CD4-positive, alpha-beta T cell (primary cell): ENCODE measurements at regions not wholly inside any gene's neighbourhood (a gene's known extent, or its start where the extent isn't known, plus 50 kb on each side); places are given as distances from the start of the nearest gene placed in this dataset.
"Not testable (repeated sequence)": the region's sequence is repeated elsewhere in the genome, so short reads cannot be mapped to it uniquely, and the experiment has no call there.

Source experiments
- ATAC-seq: fragments of 200-7000 bp; cut with Tn5 transposase; one replicate; pipeline ENCODE4 v1.10.0; 2022; ENCODE audit warnings: mild to moderate bottlenecking; ENCODE audit not compliant: poor library complexity
- CTCF ChIA-PET: fragments of 350-600 bp; sonication (Branson Sonifier 250); formaldehyde crosslinking; loops from one replicate; lab custom pipeline; 2021; ENCODE audit warnings: antibody characterized with exemption, inconsistent platforms; lab: Charles Lee
- POLR2A ChIA-PET: fragments of 350-600 bp; sonication (Branson Sonifier 250); formaldehyde crosslinking; loops from one replicate; lab custom pipeline; 2021; ENCODE audit warnings: antibody characterized with exemption, inconsistent platforms; lab: Charles Lee
- DNase-seq, 14 experiments: peaks; one replicate each; pipeline ENCODE4 v3.0.0-alpha.2; 2013 to 2020; ENCODE audit warnings: mixed read lengths in 2 of 14
- H3K27ac ChIP-seq, 2 donors: one replicate each; pipeline versions ENCODE4 v1.5.1 to v1.7.0; 2013; ENCODE audit warnings: low read length in 2 of 2, low read depth in 1 of 2, mild to moderate bottlenecking in 1 of 2
- H3K27me3 ChIP-seq, 2 experiments: 1 replicate in 1 of 2; 2 replicates in 1 of 2; pipeline versions ENCODE4 v1.6.1 to v1.7.0; 2013; ENCODE audit warnings: low read length in 2 of 2, control low read depth in 1 of 2, mild to moderate bottlenecking in 1 of 2, moderate library complexity in 1 of 2; ENCODE audit not compliant: insufficient read depth in 2 of 2, control insufficient read depth in 1 of 2
- H3K36me3 ChIP-seq: one replicate; pipeline ENCODE4 v1.6.1; 2013; ENCODE audit warnings: low read length, control low read depth; ENCODE audit not compliant: insufficient read depth
- H3K4me1 ChIP-seq: one replicate; pipeline ENCODE4 v1.6.1; 2013; ENCODE audit warnings: low read length, control low read depth; ENCODE audit not compliant: insufficient read depth
- H3K4me3 ChIP-seq: one replicate; pipeline ENCODE4 v1.5.1; 2013; ENCODE audit warnings: mild to moderate bottlenecking, low read length, moderate library complexity
- H3K9me3 ChIP-seq, 2 experiments: 1 replicate in 1 of 2; 2 replicates in 1 of 2; pipeline versions ENCODE4 v1.6.1 to v1.7.0; 2013; ENCODE audit warnings: low read length in 2 of 2, mild to moderate bottlenecking in 2 of 2, control low read depth in 1 of 2, moderate library complexity in 1 of 2; ENCODE audit not compliant: control insufficient read depth in 1 of 2, insufficient read depth in 1 of 2
- H3K27ac Mint-ChIP-seq: one replicate; pipeline ENCODE4 v1.8.0; 2020; ENCODE audit warnings: mixed read lengths
- H3K27me3 Mint-ChIP-seq: one replicate; pipeline ENCODE4 v1.8.0; 2021; ENCODE audit warnings: mixed read lengths
- H3K36me3 Mint-ChIP-seq: one replicate; pipeline ENCODE4 v1.8.0; 2021; ENCODE audit warnings: low read depth, mixed read lengths
- H3K4me1 Mint-ChIP-seq: one replicate; pipeline ENCODE4 v1.8.0; 2021; ENCODE audit warnings: low read depth, mixed read lengths
- H3K4me3 Mint-ChIP-seq: one replicate; pipeline ENCODE4 v1.8.0; 2020; ENCODE audit warnings: mild to moderate bottlenecking, mixed read lengths
- H3K9me3 Mint-ChIP-seq: one replicate; pipeline ENCODE4 v1.8.0; 2020; ENCODE audit warnings: mixed read lengths
- CTCF ChIP-seq: fragments of 200-600 bp; IDR thresholded peaks from one replicate; pipeline ENCODE4 v1.8.0; 2022; ENCODE audit warnings: antibody characterized with exemption, mild to moderate bottlenecking
- intact Hi-C, 2 experiments: fragments of 100-400 bp; cut with DNase I in 1 of 2; cut with micrococcal nuclease in 1 of 2; formaldehyde crosslinking; loops; one replicate each; pipeline versions ENCODE4 v1.15.1 to v1.9.0; 2023 to 2025; cut with DNase I, micrococcal nuclease

- no peak for DNase-seq
- H3K4me3 Mint-ChIP-seq = no peak overlapping the region
- no peaks in the 10 kb centered on the region for H3K36me3 Mint-ChIP-seq
- no peaks in the 10 kb centered on the region for H3K27me3 Mint-ChIP-seq
- H3K9me3 Mint-ChIP-seq = peaks cover 6% of the 10 kb centered on the region
- H3K27ac Mint-ChIP-seq = no peak overlapping the region
- no peaks in the 10 kb centered on the region for H3K27me3 ChIP-seq
- intact Hi-C loops = no loop called here
- no peaks in the 10 kb centered on the region for H3K4me1 ChIP-seq
- CTCF ChIA-PET = no interaction called here
- POLR2A ChIA-PET = no interaction called here
- H3K36me3 ChIP-seq = no peaks in the 10 kb centered on the region
- TF ChIP-seq CTCF = no peak
- peaks cover 0 to 4% of the 10 kb centered on the region in 2 experiments for H3K9me3 ChIP-seq
- no peak overlapping the region for H3K4me3 ChIP-seq
- no peaks in the 10 kb centered on the region for H3K4me1 Mint-ChIP-seq
- no peak for ATAC-seq
- H3K27ac ChIP-seq = no peak overlapping the region
These were observed 180.7 kb upstream of the TTC14 start for GRCh38 chr3:180421221-180421620.

DNA sequence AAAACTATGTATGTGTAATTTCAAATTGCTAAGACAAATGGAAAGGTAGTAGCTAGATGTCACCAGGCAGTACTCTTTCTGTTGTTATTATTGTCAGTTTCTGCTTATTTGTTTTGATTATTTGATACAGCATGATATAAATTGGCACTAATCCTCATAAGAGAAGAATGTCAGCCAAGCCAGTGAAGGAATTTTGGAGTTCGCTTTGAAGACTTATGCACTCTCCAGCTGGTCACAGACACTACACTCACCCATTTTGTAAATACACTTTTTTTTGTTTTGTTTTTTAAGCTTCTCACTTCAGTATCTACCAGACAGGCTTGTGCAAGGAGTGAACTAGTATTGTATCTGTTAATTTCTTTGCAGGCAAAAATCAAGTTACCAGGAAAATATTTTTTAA lies 180.2 kb upstream of the TTC14 start:
- no peak overlapping the region for H3K27ac ChIP-seq
- H3K4me1 Mint-ChIP-seq = no peaks in the 10 kb centered on the region
- DNase-seq (no peak), ATAC-seq (no peak)
- no peak overlapping the region for H3K27ac Mint-ChIP-seq
- no peak overlapping the region for H3K4me3 ChIP-seq
- H3K4me3 Mint-ChIP-seq = no peak overlapping the region
- H3K36me3 Mint-ChIP-seq = no peaks in the 10 kb centered on the region
- H3K36me3 ChIP-seq = no peaks in the 10 kb centered on the region
- ChIA-PET POLR2A (no interaction called here), CTCF (no interaction called here)
- H3K9me3 Mint-ChIP-seq = peaks cover 6% of the 10 kb centered on the region
- intact Hi-C loops = no loop called here
- H3K27me3 ChIP-seq = no peaks in the 10 kb centered on the region
- H3K4me1 ChIP-seq = no peaks in the 10 kb centered on the region
- no peaks in the 10 kb centered on the region for H3K27me3 Mint-ChIP-seq
- H3K9me3 ChIP-seq = peaks cover 0 to 4% of the 10 kb centered on the region in 2 experiments
- no peak for TF ChIP-seq CTCF

DNA sequence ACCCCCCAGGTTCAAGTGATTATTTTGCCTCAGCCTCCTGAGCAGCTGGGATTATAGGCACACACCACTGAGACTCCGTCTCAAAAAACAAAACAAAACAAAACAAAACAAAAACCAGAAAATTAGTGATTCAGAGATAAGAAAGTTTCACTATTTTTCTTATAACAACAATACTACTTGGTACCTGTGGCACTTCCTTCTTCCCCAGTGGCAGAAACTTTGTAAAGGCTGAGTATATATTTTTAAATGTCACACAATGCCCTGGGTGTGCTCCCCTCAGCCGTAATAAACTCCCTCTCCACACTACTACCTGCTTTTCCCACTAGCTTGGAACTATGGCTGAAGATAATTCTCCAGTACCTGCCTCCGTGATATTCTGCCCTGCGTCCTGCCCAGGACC lies 177.7 kb upstream of the TTC14 start:
- POLR2A ChIA-PET = not testable (repeated sequence)

GRCh38 chr3:180430896-180431295 lies 171.1 kb upstream of the TTC14 start:
- Mint-ChIP-seq H3K9me3 (peaks cover 9% of the 10 kb centered on the region), H3K4me1 (no peaks in the 10 kb centered on the region), H3K27me3 (no peaks in the 10 kb centered on the region), H3K27ac (no peak overlapping the region), H3K36me3 (no peaks in the 10 kb centered on the region), H3K4me3 (no peak overlapping the region)
- ATAC-seq = no peak
- ChIA-PET POLR2A (no interaction called here), CTCF (no interaction called here)
- Histone ChIP-seq H3K36me3 (no peaks in the 10 kb centered on the region), H3K27me3 (no peaks in the 10 kb centered on the region), H3K27ac (no peak overlapping the region), H3K4me3 (no peak overlapping the region), H3K4me1 (no peaks in the 10 kb centered on the region), H3K9me3 (peaks cover 3 to 5% of the 10 kb centered on the region in 2 experiments)
- intact Hi-C loops = no loop called here
- no peak for TF ChIP-seq CTCF
- no peak for DNase-seq

More for the DNA sequence above, 177.7 kb upstream of the TTC14 start:
- H3K36me3 ChIP-seq, ATAC-seq, H3K4me3 ChIP-seq, H3K27ac ChIP-seq, H3K36me3 Mint-ChIP-seq, H3K9me3 Mint-ChIP-seq, intact Hi-C loops, H3K9me3 ChIP-seq, H3K4me1 Mint-ChIP-seq, H3K4me1 ChIP-seq, H3K4me3 Mint-ChIP-seq, CTCF ChIA-PET, H3K27me3 ChIP-seq, H3K27ac Mint-ChIP-seq, H3K27me3 Mint-ChIP-seq, DNase-seq: not testable (repeated sequence)
